SK-N-MC (cell line): ENCODE measurements at regions not wholly inside any gene's neighbourhood (a gene's known extent, or its start where the extent isn't known, plus 50 kb on each side); places are given as distances from the start of the nearest gene placed in this dataset.

ENCODE experiments used
- EZH2 ChIP-seq: fragments of 200-600 bp; sonication (generic); IDR thresholded peaks from one replicate; pipeline ENCODE4 v1.6.1; 2017; ENCODE audit warnings: antibody characterized with exemption
- POLR2AphosphoS5 ChIP-seq: IDR thresholded peaks from 2 replicates; pipeline ENCODE4 v1.6.1; 2012; ENCODE audit warnings: mild to moderate bottlenecking, low read depth, low read length, borderline replicate concordance

DNA sequence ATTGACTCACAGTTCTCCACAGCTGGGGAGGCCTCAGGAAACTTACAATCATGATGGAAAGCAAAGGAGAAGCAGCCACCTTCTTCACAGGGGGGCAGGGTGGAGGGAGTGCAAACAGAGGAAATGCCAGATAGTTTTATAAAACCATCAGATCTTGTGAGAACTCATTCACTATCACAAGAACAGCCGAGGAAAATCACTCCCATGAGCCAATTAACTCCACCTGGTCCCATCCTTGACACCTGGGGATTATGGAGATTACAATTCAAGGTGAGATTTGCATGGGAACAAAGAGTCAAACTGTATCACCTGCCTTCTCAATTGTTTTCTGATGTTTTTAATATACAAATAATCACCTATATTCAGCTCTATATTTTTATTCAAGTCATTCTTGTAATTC lies 1527.3 kb upstream of the GOT2 start:
- TF ChIP-seq POLR2AphosphoS5, result no peak
- no peak for TF ChIP-seq EZH2
